GM11168 (cell line): ENCODE measurements at regions not wholly inside any gene's neighbourhood (a gene's known extent, or its start where the extent isn't known, plus 50 kb on each side); places are given as distances from the start of the nearest gene placed in this dataset.

Source experiments
- in situ Hi-C: fragments of 300-500 bp; cut with MboI; formaldehyde crosslinking; loops from one replicate; pipeline ENCODE4 v1.12.0; 2022; ENCODE audit warnings: low sequenced_read_pairs; ENCODE audit not compliant: unreplicated experiment

GRCh38 chr10:4083509-4084003, 298.5 kb upstream of the KLF6 start:
- in situ Hi-C loops: no loop called here

- in situ Hi-C loops: no loop called here
These were observed 297.9 kb upstream of the KLF6 start for GRCh38 chr10:4082861-4083260.

- in situ Hi-C loops: no loop called here
These were observed 296.7 kb upstream of the KLF6 start for GRCh38 chr10:4081685-4082111.

GRCh38 chr10:4080225-4080805, 295.3 kb upstream of the KLF6 start:
- in situ Hi-C loops: no loop called here

- in situ Hi-C loops: no loop called here
These were observed 294.8 kb upstream of the KLF6 start for GRCh38 chr10:4079803-4080202.

GRCh38 chr10:4077804-4078203, 292.8 kb upstream of the KLF6 start:
- in situ Hi-C loops: no loop called here

- in situ Hi-C loops: no loop called here
These were observed 292.0 kb upstream of the KLF6 start for GRCh38 chr10:4076983-4077382.

GRCh38 chr10:4075443-4075842, 290.4 kb upstream of the KLF6 start:
- in situ Hi-C loops: no loop called here

GRCh38 chr10:4074545-4075407, 289.8 kb upstream of the KLF6 start:
- in situ Hi-C loops: no loop called here

- in situ Hi-C loops: no loop called here
These were observed 288.9 kb upstream of the KLF6 start for GRCh38 chr10:4073912-4074311.

- in situ Hi-C loops: no loop called here
These were observed 286.1 kb upstream of the KLF6 start for GRCh38 chr10:4070921-4071660.

- in situ Hi-C loops: no loop called here
These were observed 285.2 kb upstream of the KLF6 start for GRCh38 chr10:4070184-4070583.

GRCh38 chr10:4069491-4069890, 284.5 kb upstream of the KLF6 start:
- in situ Hi-C loops: no loop called here

- in situ Hi-C loops: no loop called here
These were observed 283.6 kb upstream of the KLF6 start for GRCh38 chr10:4068629-4069028.

- in situ Hi-C loops: no loop called here
These were observed 283.0 kb upstream of the KLF6 start for GRCh38 chr10:4067931-4068561.

GRCh38 chr10:4067531-4067930, 282.5 kb upstream of the KLF6 start:
- in situ Hi-C loops: no loop called here

- in situ Hi-C loops: no loop called here
These were observed 281.8 kb upstream of the KLF6 start for GRCh38 chr10:4066581-4067390.

- in situ Hi-C loops: no loop called here
These were observed 279.5 kb upstream of the KLF6 start for GRCh38 chr10:4064489-4064888.

- in situ Hi-C loops: no loop called here
These were observed 278.7 kb upstream of the KLF6 start for GRCh38 chr10:4063717-4064116.

- in situ Hi-C loops: no loop called here
These were observed 277.7 kb upstream of the KLF6 start for GRCh38 chr10:4062751-4063150.
